B cell (primary cell): ENCODE measurements at regions not wholly inside any gene's neighbourhood (a gene's known extent, or its start where the extent isn't known, plus 50 kb on each side); places are given as distances from the start of the nearest gene placed in this dataset.

Experiments used
- ATAC-seq: fragments of 200-7000 bp; cut with Tn5 transposase; one replicate; pipeline ENCODE4 v1.10.0; 2021; ENCODE audit warnings: low read depth, mild to moderate bottlenecking, moderate number of reproducible peaks, moderate library complexity
- CTCF ChIA-PET: fragments of 350-600 bp; sonication (Branson Sonifier 250); formaldehyde crosslinking; loops from one replicate; lab custom pipeline; 2021; ENCODE audit warnings: antibody characterized with exemption, inconsistent platforms; lab: Charles Lee
- POLR2A ChIA-PET: fragments of 350-600 bp; sonication (Branson Sonifier 250); formaldehyde crosslinking; loops from one replicate; lab custom pipeline; 2021; ENCODE audit warnings: antibody characterized with exemption; lab: Charles Lee
- DNase-seq: peaks from one replicate; pipeline ENCODE4 v3.0.0; 2013
- H2AFZ ChIP-seq: 2 replicates; pipeline ENCODE4 v1.6.1; 2012; ENCODE audit warnings: mild to moderate bottlenecking, low read depth, low read length; ENCODE audit not compliant: insufficient read depth, poor library complexity, severe bottlenecking
- H3K27ac ChIP-seq, 2 donors: 1 replicate in 1 of 2; 2 replicates in 1 of 2; pipeline ENCODE4 v1.5.1; 2012 to 2013; ENCODE audit warnings: low read length in 2 of 2, mild to moderate bottlenecking in 2 of 2, moderate library complexity in 1 of 2
- H3K27me3 ChIP-seq, 4 experiments: fragments of 200-600 bp in 1 of 4; sonication (generic) in 1 of 4; replicated peaks in 1 of 4; 1 replicate in 2 of 4; 2 replicates in 2 of 4; pipeline versions ENCODE4 v1.6.1 to v1.7.0; 2013 to 2016; ENCODE audit warnings: low read length in 3 of 4, mild to moderate bottlenecking in 2 of 4, mixed read lengths in 1 of 4, moderate library complexity in 1 of 4; ENCODE audit not compliant: insufficient read depth in 4 of 4, control insufficient read depth in 3 of 4; ENCODE audit errors: control extremely low read depth in 1 of 4
- H3K36me3 ChIP-seq, 2 experiments: replicated peaks in 1 of 2; 1 replicate in 1 of 2; 2 replicates in 1 of 2; pipeline versions ENCODE4 v1.6.1 to v1.7.1; 2013; ENCODE audit warnings: low read length in 1 of 2; ENCODE audit not compliant: insufficient read depth in 2 of 2, control insufficient read depth in 1 of 2; ENCODE audit errors: control extremely low read depth in 1 of 2, extremely low read depth in 1 of 2
- H3K4me1 ChIP-seq, 2 donors: fragments of 200-600 bp in 1 of 2; sonication (generic) in 1 of 2; 1 replicate in 1 of 2; 2 replicates in 1 of 2; pipeline versions ENCODE4 v1.5.1 to v1.6.1; 2013 to 2017; ENCODE audit warnings: low read length in 2 of 2; ENCODE audit not compliant: control insufficient read depth in 2 of 2, insufficient read depth in 2 of 2
- H3K4me2 ChIP-seq: replicated peaks from 2 replicates; pipeline ENCODE3; 2012; ENCODE audit warnings: mild to moderate bottlenecking, low read depth, low read length; ENCODE audit not compliant: poor library complexity, severe bottlenecking
- H3K4me3 ChIP-seq, 5 experiments: fragments of 200-600 bp in 1 of 5; sonication (generic) in 1 of 5; 1 replicate in 3 of 5; 2 replicates in 2 of 5; pipeline versions ENCODE4 v1.5.1 to v1.7.0; 2011 to 2016; ENCODE audit warnings: low read length in 4 of 5, mild to moderate bottlenecking in 4 of 5, low read depth in 2 of 5, control low read depth in 1 of 5, moderate library complexity in 1 of 5; ENCODE audit not compliant: insufficient read depth in 1 of 5; ENCODE audit errors: control extremely low read depth in 1 of 5, extremely low read depth in 1 of 5
- H3K79me2 ChIP-seq: fragments of 200-600 bp; sonication (generic); one replicate; pipeline ENCODE4 v1.6.0; 2016; ENCODE audit warnings: low read length; ENCODE audit not compliant: control insufficient read depth, insufficient read depth
- H3K9ac ChIP-seq: fragments of 200-600 bp; sonication (generic); 2 replicates; pipeline ENCODE4 v1.6.1; 2017; ENCODE audit warnings: mild to moderate bottlenecking, low read length, moderate library complexity
- H3K9me3 ChIP-seq, 3 donors: one replicate each; pipeline versions ENCODE4 v1.6.1 to v1.7.1; 2013; ENCODE audit warnings: low read length in 2 of 3; ENCODE audit not compliant: control insufficient read depth in 2 of 3, insufficient read depth in 1 of 3; ENCODE audit errors: control extremely low read depth in 1 of 3
- H4K20me1 ChIP-seq: 2 replicates; pipeline ENCODE4 v1.6.0; 2012; ENCODE audit warnings: mild to moderate bottlenecking, low read length; ENCODE audit not compliant: insufficient read depth, control insufficient read depth, poor library complexity, severe bottlenecking
- H3K27ac Mint-ChIP-seq: one replicate; pipeline ENCODE4 v1.8.0; 2021; ENCODE audit warnings: mixed read lengths
- H3K27me3 Mint-ChIP-seq: one replicate; pipeline ENCODE4 v1.8.0; 2021; ENCODE audit warnings: mixed read lengths
- H3K4me1 Mint-ChIP-seq: one replicate; pipeline ENCODE4 v1.8.0; 2021; ENCODE audit warnings: mixed read lengths
- H3K4me3 Mint-ChIP-seq: one replicate; pipeline ENCODE4 v1.8.0; 2021; ENCODE audit warnings: mixed read lengths
- H3K9me3 Mint-ChIP-seq: one replicate; pipeline ENCODE4 v1.8.0; 2022; ENCODE audit warnings: mixed read lengths; ENCODE audit not compliant: insufficient read depth
- EZH2 ChIP-seq: IDR thresholded peaks from 2 replicates; pipeline ENCODE4 v1.6.1; 2012; ENCODE audit warnings: borderline replicate concordance, low read depth, mild to moderate bottlenecking, moderate library complexity, low read length; ENCODE audit not compliant: insufficient read depth, poor library complexity, severe bottlenecking
- WGBS: methylation state at CpG from one replicate; pipeline ENCODE4 v1.1.5; 2013; ENCODE audit warnings: missing lambda C conversion rate; ENCODE audit not compliant: insufficient coverage; 5-methylcytosine and 5-hydroxymethylcytosine counted together
- intact Hi-C: fragments of 100-400 bp; cut with micrococcal nuclease; formaldehyde crosslinking; loops from one replicate; pipeline ENCODE4 v1.10.0; 2022
- TF ChIP-seq, protein P1 (sequence below): fragments of 200-600 bp; IDR thresholded peaks from one replicate; pipeline ENCODE4 v1.8.0; 2022; ENCODE audit warnings: antibody characterized with exemption, mild to moderate bottlenecking

DNA sequence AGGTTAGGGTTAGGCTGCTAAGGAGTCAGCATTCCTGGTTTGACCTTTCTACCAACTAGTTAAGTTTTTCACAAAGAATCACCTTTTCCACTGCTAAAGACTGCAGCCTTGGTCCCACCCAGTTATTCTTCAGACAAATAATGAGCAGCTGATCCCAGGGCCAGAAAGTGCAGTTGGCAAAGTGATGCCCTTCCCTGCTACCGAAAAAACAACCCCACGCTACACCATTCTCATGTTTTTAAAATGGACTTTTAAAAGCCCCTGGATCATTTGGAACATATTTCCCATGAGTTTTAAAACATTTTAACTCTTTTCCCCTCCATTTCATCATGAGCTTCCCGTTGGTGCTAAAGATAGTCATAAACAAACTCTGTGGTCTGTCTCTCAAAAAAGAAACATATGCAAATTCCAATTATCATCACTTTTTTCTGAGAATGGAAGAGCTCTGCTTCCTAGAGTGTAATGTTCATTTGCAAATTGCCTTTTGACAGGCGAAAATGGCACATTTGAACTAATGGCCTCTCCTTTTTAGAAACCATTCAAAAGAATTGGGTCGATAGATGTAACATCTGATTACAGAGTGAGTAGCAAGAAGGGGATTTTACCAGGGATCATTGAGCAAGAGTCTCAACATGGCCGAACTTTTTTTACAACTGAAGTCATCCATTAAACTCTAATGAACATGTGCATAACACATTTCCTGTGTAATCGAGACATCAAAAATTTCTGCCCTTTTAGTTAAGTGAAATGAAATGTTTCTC lies 129.3 kb upstream of the RAP1B start:
- Histone ChIP-seq H3K9ac (peak overlapping the region; percentile 33), H4K20me1 (no peaks in the 10 kb centered on the region), H3K4me1 (peaks cover 29 to 35% of the 10 kb centered on the region in 2 donors), H3K4me2 (peak overlapping the region; percentile 44), H2AFZ (peak overlapping the region; percentile 53), H3K79me2 (no peaks in the 10 kb centered on the region), H3K27ac (peak overlapping the region; percentile 39 to 52), H3K27me3 (no peaks in the 10 kb centered on the region), H3K9me3 (peaks cover 0 to 8% (median 8%) of the 10 kb centered on the region in 3 donors), H3K4me3 (peak overlapping the region in 1 of 5 experiments; percentile 16), H3K36me3 (no peaks in the 10 kb centered on the region)
- ChIA-PET POLR2A (interaction anchor here (1.1 kb wide), 1 partner anchor 129 kb away, joined by 3 read pairs; the partner anchor contains the start of gene RAP1B), CTCF (interaction anchor here (1.0 kb wide), 1 partner anchor 131 kb away, joined by 3 read pairs; no protein-coding TSS in a partner anchor)
- Mint-ChIP-seq H3K4me3 (peak overlapping the region; percentile 80), H3K27ac (peak overlapping the region; percentile 78), H3K9me3 (peaks cover 4% of the 10 kb centered on the region), H3K27me3 (no peaks in the 10 kb centered on the region), H3K4me1 (peaks cover 41% of the 10 kb centered on the region)
- TF ChIP-seq EZH2: no peak
- TF ChIP-seq, protein P1, sequence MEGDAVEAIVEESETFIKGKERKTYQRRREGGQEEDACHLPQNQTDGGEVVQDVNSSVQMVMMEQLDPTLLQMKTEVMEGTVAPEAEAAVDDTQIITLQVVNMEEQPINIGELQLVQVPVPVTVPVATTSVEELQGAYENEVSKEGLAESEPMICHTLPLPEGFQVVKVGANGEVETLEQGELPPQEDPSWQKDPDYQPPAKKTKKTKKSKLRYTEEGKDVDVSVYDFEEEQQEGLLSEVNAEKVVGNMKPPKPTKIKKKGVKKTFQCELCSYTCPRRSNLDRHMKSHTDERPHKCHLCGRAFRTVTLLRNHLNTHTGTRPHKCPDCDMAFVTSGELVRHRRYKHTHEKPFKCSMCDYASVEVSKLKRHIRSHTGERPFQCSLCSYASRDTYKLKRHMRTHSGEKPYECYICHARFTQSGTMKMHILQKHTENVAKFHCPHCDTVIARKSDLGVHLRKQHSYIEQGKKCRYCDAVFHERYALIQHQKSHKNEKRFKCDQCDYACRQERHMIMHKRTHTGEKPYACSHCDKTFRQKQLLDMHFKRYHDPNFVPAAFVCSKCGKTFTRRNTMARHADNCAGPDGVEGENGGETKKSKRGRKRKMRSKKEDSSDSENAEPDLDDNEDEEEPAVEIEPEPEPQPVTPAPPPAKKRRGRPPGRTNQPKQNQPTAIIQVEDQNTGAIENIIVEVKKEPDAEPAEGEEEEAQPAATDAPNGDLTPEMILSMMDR: no peak
- ATAC-seq (no peak), DNase-seq (peak; percentile 38)
- 0% methylated on average over 2 of the region's 7 CpGs for WGBS
- intact Hi-C loops: loop anchor here (5.0 kb wide), 1 partner anchor 39 kb away; no protein-coding TSS in a partner anchor

DNA sequence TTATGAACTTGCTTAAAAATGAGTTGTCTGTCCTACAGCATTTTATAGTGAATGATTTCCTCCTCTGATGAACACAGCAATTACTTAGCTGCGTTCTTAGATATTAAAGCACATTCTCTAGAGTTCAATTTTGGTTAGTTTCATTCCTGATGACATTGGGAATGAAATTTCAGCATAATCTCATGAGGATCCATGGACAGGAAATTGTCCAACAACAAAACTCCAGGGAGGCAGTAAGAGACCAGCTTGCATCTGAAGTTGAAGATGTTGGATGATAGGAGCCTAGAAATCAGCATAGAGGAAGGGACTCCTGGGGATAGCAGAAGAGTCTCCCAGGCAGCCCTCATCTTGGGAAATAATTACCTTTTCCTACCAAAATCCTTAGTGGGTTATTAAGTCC lies 128.7 kb upstream of the RAP1B start:
- intact Hi-C loops: loop anchor here (5.0 kb wide), 1 partner anchor 40 kb away; no protein-coding TSS in a partner anchor
- H3K4me3 Mint-ChIP-seq: peak overlapping the region; percentile 80
- POLR2A ChIA-PET: interaction anchor here (1.1 kb wide), 1 partner anchor 128 kb away, joined by 3 read pairs; the partner anchor contains the start of gene RAP1B

More for the DNA sequence above, 128.7 kb upstream of the RAP1B start:
- peak overlapping the region; percentile 53 for H2AFZ ChIP-seq
- peaks cover 37% of the 10 kb centered on the region for H3K4me1 Mint-ChIP-seq
- DNase-seq: peak; percentile 10
- H3K4me3 ChIP-seq: peak overlapping the region in 1 of 5 experiments; percentile 16
- H3K27ac Mint-ChIP-seq: peak overlapping the region; percentile 28
- CTCF ChIA-PET: interaction anchor here (1.0 kb wide), 1 partner anchor 132 kb away, joined by 3 read pairs; no protein-coding TSS in a partner anchor
- peaks cover 4% of the 10 kb centered on the region for H3K9me3 Mint-ChIP-seq
- no peaks in the 10 kb centered on the region for H3K79me2 ChIP-seq
- H3K36me3 ChIP-seq: no peaks in the 10 kb centered on the region
- no CpG with 5 or more reads among the region's 1 CpG for WGBS
- TF ChIP-seq EZH2: no peak
- TF ChIP-seq, protein P1: no peak
- peak overlapping the region; percentile 39 to 52 for H3K27ac ChIP-seq
- no peaks in the 10 kb centered on the region for H4K20me1 ChIP-seq
- no peaks in the 10 kb centered on the region for H3K27me3 ChIP-seq
- ATAC-seq: no peak
- H3K27me3 Mint-ChIP-seq: no peaks in the 10 kb centered on the region
- peak overlapping the region; percentile 44 for H3K4me2 ChIP-seq
- peaks cover 29 to 30% of the 10 kb centered on the region in 2 donors for H3K4me1 ChIP-seq
- H3K9me3 ChIP-seq: peaks cover 0 to 8% (median 8%) of the 10 kb centered on the region in 3 donors
- no peak overlapping the region for H3K9ac ChIP-seq
